ENCODE measurements at regions not wholly inside any gene's neighbourhood (a gene's known extent, or its start where the extent isn't known, plus 50 kb on each side); places are given as distances from the start of the nearest gene placed in this dataset.

DNA sequence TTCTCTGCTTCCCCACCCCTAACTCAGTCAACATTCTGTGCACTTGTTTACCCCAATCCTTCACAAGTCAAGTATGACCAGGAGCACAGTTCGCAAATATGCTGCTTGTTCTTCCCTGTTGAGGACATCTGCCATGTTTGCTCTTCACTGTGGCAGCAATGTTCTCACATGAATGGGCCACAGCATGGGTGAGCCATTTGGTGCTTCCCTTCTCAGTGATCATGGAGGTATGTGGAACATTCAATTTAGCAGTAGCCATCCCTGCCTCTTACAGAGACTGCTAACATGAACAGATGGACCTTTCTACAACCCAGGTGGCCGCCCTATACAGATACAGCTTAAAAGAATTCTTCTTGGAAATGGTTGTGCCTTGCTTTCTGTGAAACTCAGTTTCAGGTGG lies 660.1 kb upstream of the SGO1 start:
- Histone ChIP-seq H3K27me3 (ENCODE audit: insufficient read depth, low read length) (no peaks in the 10 kb centered on the region), H3K36me3 (ENCODE audit: control insufficient read depth in 1 of 2, insufficient read depth in 2 of 2, low read length in 2 of 2) (no peaks in the 10 kb centered on the region), H3K4me1 (ENCODE audit: control insufficient read depth in 1 of 2, insufficient read depth in 2 of 2, low read length in 2 of 2) (no peaks in the 10 kb centered on the region), H2AFZ (ENCODE audit: low read depth, low read length, poor library complexity, severe bottlenecking) (no peak overlapping the region), H3K9me2 (ENCODE audit: insufficient read depth) (no peaks in the 10 kb centered on the region), H3K9me3 (ENCODE audit: control insufficient read depth in 1 of 2, insufficient read depth in 1 of 2, low read depth in 1 of 2, low read length in 2 of 2) (peaks cover 22 to 27% of the 10 kb centered on the region in 2 experiments; a peak in 3 of 4 replicates), H3K9ac (ENCODE audit: low read length) (no peak overlapping the region), H4K20me1 (ENCODE audit: insufficient read depth) (no peaks in the 10 kb centered on the region), H3K4me2 (ENCODE audit: low read length) (no peak overlapping the region), H3K79me2 (ENCODE audit: insufficient read depth, low read length) (no peaks in the 10 kb centered on the region), H3K27ac (ENCODE audit: low read depth, low read length) (no peak overlapping the region), H3K4me3 (replicated peaks in 1 of 2; ENCODE audit: low read depth in 1 of 2, low read length in 2 of 2) (no peak overlapping the region)
- ATAC-seq: no peak
- ChIA-PET RAD21 (ENCODE audit: low non-redundant PET in 1 of 2, low total read pairs in 2 of 2, uncharacterized antibody in 2 of 2, unreplicated experiment in 2 of 2) (no interaction called here), POLR2A (no interaction called here), CTCF (no interaction called here)
- DNase-seq (ENCODE audit: low read depth, low spot score): no peak
- TF ChIP-seq TCF7L2 (IDR thresholded peaks at IDR 0.05; ENCODE audit: borderline replicate concordance, extremely low read depth, insufficient read depth, insufficient read length) (no peak), ZNF274 (IDR thresholded peaks at IDR 0.05; ENCODE audit: low read depth, low read length) (no peak), CBX3 (IDR thresholded peaks at IDR 0.05; ENCODE audit: low read depth) (no peak), ZFX (IDR thresholded peaks at IDR 0.05) (no peak), CEBPB (IDR thresholded peaks at IDR 0.05; ENCODE audit: low read depth) (no peak), EZH2phosphoT487 (IDR thresholded peaks at IDR 0.05; ENCODE audit: borderline replicate concordance) (no peak), FOSL1 (IDR thresholded peaks at IDR 0.05; ENCODE audit: low read depth) (no peak), EGR1 (IDR thresholded peaks at IDR 0.05; ENCODE audit: low read depth) (no peak), YY1 (IDR thresholded peaks at IDR 0.05; ENCODE audit: extremely low read depth, insufficient replicate concordance, low read depth, low read length) (no peak), SP1 (IDR thresholded peaks at IDR 0.05; ENCODE audit: low read depth) (no peak), SIN3A (IDR thresholded peaks at IDR 0.05; ENCODE audit: low read depth) (no peak)
- TF ChIP-seq, protein P1, sequence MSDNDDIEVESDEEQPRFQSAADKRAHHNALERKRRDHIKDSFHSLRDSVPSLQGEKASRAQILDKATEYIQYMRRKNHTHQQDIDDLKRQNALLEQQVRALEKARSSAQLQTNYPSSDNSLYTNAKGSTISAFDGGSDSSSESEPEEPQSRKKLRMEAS (IDR thresholded peaks at IDR 0.05): no peak
- TF ChIP-seq, protein P2, sequence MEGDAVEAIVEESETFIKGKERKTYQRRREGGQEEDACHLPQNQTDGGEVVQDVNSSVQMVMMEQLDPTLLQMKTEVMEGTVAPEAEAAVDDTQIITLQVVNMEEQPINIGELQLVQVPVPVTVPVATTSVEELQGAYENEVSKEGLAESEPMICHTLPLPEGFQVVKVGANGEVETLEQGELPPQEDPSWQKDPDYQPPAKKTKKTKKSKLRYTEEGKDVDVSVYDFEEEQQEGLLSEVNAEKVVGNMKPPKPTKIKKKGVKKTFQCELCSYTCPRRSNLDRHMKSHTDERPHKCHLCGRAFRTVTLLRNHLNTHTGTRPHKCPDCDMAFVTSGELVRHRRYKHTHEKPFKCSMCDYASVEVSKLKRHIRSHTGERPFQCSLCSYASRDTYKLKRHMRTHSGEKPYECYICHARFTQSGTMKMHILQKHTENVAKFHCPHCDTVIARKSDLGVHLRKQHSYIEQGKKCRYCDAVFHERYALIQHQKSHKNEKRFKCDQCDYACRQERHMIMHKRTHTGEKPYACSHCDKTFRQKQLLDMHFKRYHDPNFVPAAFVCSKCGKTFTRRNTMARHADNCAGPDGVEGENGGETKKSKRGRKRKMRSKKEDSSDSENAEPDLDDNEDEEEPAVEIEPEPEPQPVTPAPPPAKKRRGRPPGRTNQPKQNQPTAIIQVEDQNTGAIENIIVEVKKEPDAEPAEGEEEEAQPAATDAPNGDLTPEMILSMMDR (IDR thresholded peaks at IDR 0.05 in 2 of 3, conservative IDR thresholded peaks at IDR 0.05 in 1 of 3; ENCODE audit: borderline replicate concordance in 1 of 3, insufficient read depth in 1 of 3, low read depth in 2 of 3, low read length in 2 of 3): no peak
- TF ChIP-seq, protein P3, sequence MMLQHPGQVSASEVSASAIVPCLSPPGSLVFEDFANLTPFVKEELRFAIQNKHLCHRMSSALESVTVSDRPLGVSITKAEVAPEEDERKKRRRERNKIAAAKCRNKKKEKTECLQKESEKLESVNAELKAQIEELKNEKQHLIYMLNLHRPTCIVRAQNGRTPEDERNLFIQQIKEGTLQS (IDR thresholded peaks at IDR 0.05): no peak
- intact Hi-C loops (cut with micrococcal nuclease): no loop called here
- BruUV-seq (replicated peaks): no TSS peak

Data from HCT116 (cell line).